GM12878 (cell line): ENCODE measurements at regions not wholly inside any gene's neighbourhood (a gene's known extent, or its start where the extent isn't known, plus 50 kb on each side); places are given as distances from the start of the nearest gene placed in this dataset.

Experiments used
- ATAC-seq: fragments of 200-7000 bp; cut with Tn5 transposase; 3 replicates; pipeline ENCODE4 v1.9.1; 2020; ENCODE audit warnings: mild to moderate bottlenecking, moderate library complexity
- BruUV-seq: library from RNA; stranded (reverse); fragments of 400-500 nt; replicated peaks from 2 replicates; lab custom pipeline; 2021; lab: Mats Ljungman, UMichigan
- CTCF ChIA-PET: fragments of 300-600 bp; sonication (Branson Sonifier 250); formaldehyde crosslinking; extraction: SDS; loops from one replicate; lab custom pipeline; 2021; ENCODE audit warnings: inconsistent platforms; lab: Yijun Ruan, JAX
- POLR2A ChIA-PET: fragments of 350-600 bp; formaldehyde crosslinking; extraction: SDS; loops from one replicate; lab custom pipeline; 2021; ENCODE audit warnings: inconsistent platforms; lab: Charles Lee
- RAD21 ChIA-PET: fragments of 300-600 bp; sonication (Branson Sonifier 250); formaldehyde crosslinking; loops from one replicate; lab custom pipeline; 2023; ENCODE audit warnings: antibody characterized with exemption; ENCODE audit not compliant: unreplicated experiment; lab: Charles Lee
- SMC1A ChIA-PET: fragments of 300-600 bp; sonication (Branson Sonifier 250); formaldehyde crosslinking; loops from one replicate; lab custom pipeline; 2023; ENCODE audit not compliant: unreplicated experiment, uncharacterized antibody; lab: Charles Lee
- DNase-seq: peaks from one replicate; pipeline ENCODE4 v3.0.0-alpha.2; 2011; ENCODE audit warnings: low read depth, low spot score
- FAIRE-seq: peaks from 3 replicates; lab custom pipeline; 2011; peaks lifted over from hg19 to GRCh38; lab: Jason Lieb, UNC
- H2AFZ ChIP-seq: 2 replicates; pipeline ENCODE4 v1.6.0; 2011; ENCODE audit warnings: low read depth, low read length, control low read depth; ENCODE audit not compliant: control insufficient read depth
- H3K27ac ChIP-seq: 2 replicates; pipeline ENCODE4 v1.5.1; 2011; ENCODE audit warnings: control low read depth; ENCODE audit not compliant: control insufficient read depth, insufficient read depth
- H3K27me3 ChIP-seq, 2 experiments: replicated peaks in 1 of 2; 2 replicates each; pipeline versions ENCODE4 v1.6.0 to v1.6.1; 2011; ENCODE audit warnings: low read length in 1 of 2; ENCODE audit not compliant: control insufficient read depth in 2 of 2, insufficient read depth in 2 of 2
- H3K36me3 ChIP-seq, 2 experiments: 2 replicates each; pipeline ENCODE4 v1.5.1; 2011; ENCODE audit warnings: low read length in 1 of 2; ENCODE audit not compliant: control insufficient read depth in 2 of 2, insufficient read depth in 2 of 2
- H3K4me1 ChIP-seq: 2 replicates; pipeline ENCODE4 v1.6.1; 2011; ENCODE audit warnings: mild to moderate bottlenecking, low read length, moderate library complexity, mixed read lengths; ENCODE audit not compliant: control insufficient read depth, insufficient read depth
- H3K4me2 ChIP-seq: 2 replicates; pipeline ENCODE4 v1.6.0; 2011; ENCODE audit warnings: control low read depth; ENCODE audit not compliant: control insufficient read depth, insufficient read depth
- H3K4me3 ChIP-seq: fragments of 200-600 bp; sonication (generic); 2 replicates; pipeline ENCODE4 v1.5.1; 2016
- H3K79me2 ChIP-seq: 2 replicates; pipeline ENCODE4 v1.6.0; 2011; ENCODE audit warnings: low read length; ENCODE audit not compliant: control insufficient read depth, insufficient read depth
- H3K9ac ChIP-seq: 2 replicates; pipeline ENCODE4 v1.8.0; 2011; ENCODE audit warnings: low read length, control low read depth, mixed read lengths; ENCODE audit not compliant: control insufficient read depth, insufficient read depth
- H3K9me3 ChIP-seq: replicated peaks from 3 replicates; pipeline ENCODE4 v1.5.1; 2011; ENCODE audit warnings: mild to moderate bottlenecking, low read length; ENCODE audit not compliant: control insufficient read depth, insufficient read depth
- H4K20me1 ChIP-seq: 2 replicates; pipeline ENCODE4 v1.6.0; 2011; ENCODE audit not compliant: control insufficient read depth, insufficient read depth
- CHD2 ChIP-seq: IDR thresholded peaks from 2 replicates; pipeline ENCODE4 v1.6.1; 2011; ENCODE audit warnings: low read depth, low read length, improper control_type of control experiment, borderline replicate concordance
- EED ChIP-seq: sonication (generic); IDR thresholded peaks from 2 replicates; pipeline ENCODE4 v1.6.1; 2016; ENCODE audit warnings: antibody characterized with exemption, low read depth
- EGR1 ChIP-seq, 2 experiments: IDR thresholded peaks; 1 replicate in 1 of 2; 2 replicates in 1 of 2; pipeline ENCODE4 v1.6.1; 2011 to 2012; ENCODE audit warnings: low read depth in 2 of 2, low read length in 2 of 2, borderline replicate concordance in 1 of 2, mild to moderate bottlenecking in 1 of 2, moderate library complexity in 1 of 2
- EP300 ChIP-seq, 2 experiments: fragments of 150-350 bp in 1 of 2; IDR thresholded peaks; 2 replicates each; pipeline ENCODE4 v1.6.1; 2011 to 2012; ENCODE audit warnings: low read depth in 2 of 2, low read length in 2 of 2, borderline replicate concordance in 1 of 2, improper control_type of control experiment in 1 of 2, inconsistent platforms in 1 of 2; ENCODE audit not compliant: control insufficient read depth in 1 of 2
- GABPA ChIP-seq: IDR thresholded peaks from 2 replicates; pipeline ENCODE4 v1.6.1; 2014; ENCODE audit warnings: antibody characterized with exemption, low read depth, mild to moderate bottlenecking, inconsistent platforms
- IKZF1 ChIP-seq: fragments of 450-650 bp; conservative IDR thresholded peaks from 2 replicates; pipeline ENCODE4 v1.6.1; 2017; ENCODE audit warnings: antibody characterized with exemption, mild to moderate bottlenecking
- IRF4 ChIP-seq: IDR thresholded peaks from 2 replicates; pipeline ENCODE4 v1.6.1; 2011; ENCODE audit warnings: low read depth, low read length
- LARP7 ChIP-seq: fragments of 450-650 bp; IDR thresholded peaks from 2 replicates; pipeline ENCODE4 v1.6.1; 2017; ENCODE audit warnings: mild to moderate bottlenecking
- MYB ChIP-seq: fragments of 150-350 bp; IDR thresholded peaks from 2 replicates; pipeline ENCODE4 v1.6.1; 2014; ENCODE audit warnings: mild to moderate bottlenecking, low read depth, low read length, borderline replicate concordance
- NBN ChIP-seq: fragments of 450-650 bp; IDR thresholded peaks from 2 replicates; pipeline ENCODE4 v1.6.1; 2016
- POLR2AphosphoS5 ChIP-seq: IDR thresholded peaks from 2 replicates; pipeline ENCODE4 v1.6.1; 2011; ENCODE audit warnings: mild to moderate bottlenecking, low read length, inconsistent platforms
- RUNX3 ChIP-seq: IDR thresholded peaks from 2 replicates; pipeline ENCODE4 v1.6.1; 2012; ENCODE audit warnings: low read length, inconsistent platforms
- ZBED1 ChIP-seq: IDR thresholded peaks from 2 replicates; pipeline ENCODE4 v1.6.1; 2016; ENCODE audit warnings: borderline replicate concordance
- WGBS: methylation state at CpG from one replicate; pipeline ENCODE4 v1.1.6; 2016; ENCODE audit warnings: low lambda C conversion rate; ENCODE audit not compliant: insufficient replicate concordance, insufficient coverage; ENCODE audit errors: missing lambda C conversion rate; 5-methylcytosine and 5-hydroxymethylcytosine counted together
- in situ Hi-C: fragments of 300-500 bp; cut with MboI; formaldehyde crosslinking; loops from 9 replicates; pipeline ENCODE4 v1.14.3; 2018; ENCODE audit warnings: mixed read lengths
- intact Hi-C: fragments of 100-400 bp; cut with micrococcal nuclease; formaldehyde crosslinking; loops from one replicate; pipeline ENCODE4 v1.14.2; 2022; ENCODE audit not compliant: unreplicated experiment
- TF ChIP-seq, protein P1 (sequence below): fragments of 450-650 bp; IDR thresholded peaks from 2 replicates; pipeline ENCODE4 v1.6.1; 2017; ENCODE audit warnings: mild to moderate bottlenecking, moderate library complexity
- TF ChIP-seq, protein P2 (sequence below): IDR thresholded peaks from 2 replicates; pipeline ENCODE4 v1.6.1; 2011; ENCODE audit warnings: borderline replicate concordance, low read depth, mild to moderate bottlenecking, moderate library complexity, low read length; ENCODE audit not compliant: insufficient read depth, poor library complexity, severe bottlenecking
- TF ChIP-seq, protein P3 (sequence below): IDR thresholded peaks from 2 replicates; pipeline ENCODE4 v1.6.1; 2012; ENCODE audit warnings: low read length, inconsistent platforms

DNA sequence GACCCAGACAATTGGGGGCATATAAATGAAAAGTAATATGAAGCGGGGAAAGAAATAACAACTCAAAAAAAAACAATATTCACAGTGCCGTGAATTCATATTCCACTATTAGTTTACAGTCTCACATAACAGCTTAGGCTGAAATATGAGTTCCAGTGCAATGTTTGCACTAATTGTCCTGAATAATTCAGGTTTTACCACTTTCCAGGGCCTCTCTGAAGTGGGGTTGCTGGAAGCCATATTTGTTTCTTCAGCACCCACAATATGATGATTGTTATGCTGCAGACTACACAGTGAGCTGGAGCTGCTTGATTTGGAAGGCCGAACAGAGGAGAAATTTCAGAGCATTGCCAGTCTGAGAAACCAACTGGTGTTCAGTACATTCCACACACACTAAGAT lies 894.5 kb upstream of the ACVR2A start:
- Histone ChIP-seq H3K4me3 (no peak overlapping the region), H3K4me1 (no peaks in the 10 kb centered on the region), H3K4me2 (no peak overlapping the region), H3K9me3 (no peaks in the 10 kb centered on the region), H3K27ac (no peak overlapping the region), H4K20me1 (no peaks in the 10 kb centered on the region), H3K9ac (no peak overlapping the region), H3K36me3 (no peaks in the 10 kb centered on the region), H3K27me3 (no peaks in the 10 kb centered on the region; a peak in 1 of 4 replicates), H3K79me2 (no peaks in the 10 kb centered on the region), H2AFZ (no peak overlapping the region)
- intact Hi-C loops = no loop called here
- ChIA-PET RAD21 (no interaction called here), SMC1A (interaction anchor here (0.7 kb wide), 1 partner anchor 181 kb away, joined by 3 read pairs; no protein-coding TSS in a partner anchor), CTCF (interaction anchor here (1.4 kb wide), 1 partner anchor 10 kb away, joined by 4 read pairs; no protein-coding TSS in a partner anchor), POLR2A (no interaction called here)
- in situ Hi-C loops = no loop called here
- DNase-seq (no peak), ATAC-seq (no peak), FAIRE-seq (no peak)
- no TSS peak for BruUV-seq
- 71% methylated on average over 3 of the region's 3 CpGs for WGBS
- no peak for TF ChIP-seq POLR2AphosphoS5
- no peak for TF ChIP-seq CHD2
- TF ChIP-seq, protein P1, sequence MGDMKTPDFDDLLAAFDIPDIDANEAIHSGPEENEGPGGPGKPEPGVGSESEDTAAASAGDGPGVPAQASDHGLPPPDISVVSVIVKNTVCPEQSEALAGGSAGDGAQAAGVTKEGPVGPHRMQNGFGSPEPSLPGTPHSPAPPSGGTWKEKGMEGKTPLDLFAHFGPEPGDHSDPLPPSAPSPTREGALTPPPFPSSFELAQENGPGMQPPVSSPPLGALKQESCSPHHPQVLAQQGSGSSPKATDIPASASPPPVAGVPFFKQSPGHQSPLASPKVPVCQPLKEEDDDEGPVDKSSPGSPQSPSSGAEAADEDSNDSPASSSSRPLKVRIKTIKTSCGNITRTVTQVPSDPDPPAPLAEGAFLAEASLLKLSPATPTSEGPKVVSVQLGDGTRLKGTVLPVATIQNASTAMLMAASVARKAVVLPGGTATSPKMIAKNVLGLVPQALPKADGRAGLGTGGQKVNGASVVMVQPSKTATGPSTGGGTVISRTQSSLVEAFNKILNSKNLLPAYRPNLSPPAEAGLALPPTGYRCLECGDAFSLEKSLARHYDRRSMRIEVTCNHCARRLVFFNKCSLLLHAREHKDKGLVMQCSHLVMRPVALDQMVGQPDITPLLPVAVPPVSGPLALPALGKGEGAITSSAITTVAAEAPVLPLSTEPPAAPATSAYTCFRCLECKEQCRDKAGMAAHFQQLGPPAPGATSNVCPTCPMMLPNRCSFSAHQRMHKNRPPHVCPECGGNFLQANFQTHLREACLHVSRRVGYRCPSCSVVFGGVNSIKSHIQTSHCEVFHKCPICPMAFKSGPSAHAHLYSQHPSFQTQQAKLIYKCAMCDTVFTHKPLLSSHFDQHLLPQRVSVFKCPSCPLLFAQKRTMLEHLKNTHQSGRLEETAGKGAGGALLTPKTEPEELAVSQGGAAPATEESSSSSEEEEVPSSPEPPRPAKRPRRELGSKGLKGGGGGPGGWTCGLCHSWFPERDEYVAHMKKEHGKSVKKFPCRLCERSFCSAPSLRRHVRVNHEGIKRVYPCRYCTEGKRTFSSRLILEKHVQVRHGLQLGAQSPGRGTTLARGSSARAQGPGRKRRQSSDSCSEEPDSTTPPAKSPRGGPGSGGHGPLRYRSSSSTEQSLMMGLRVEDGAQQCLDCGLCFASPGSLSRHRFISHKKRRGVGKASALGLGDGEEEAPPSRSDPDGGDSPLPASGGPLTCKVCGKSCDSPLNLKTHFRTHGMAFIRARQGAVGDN = no peak
- no peak for TF ChIP-seq IRF4
- TF ChIP-seq, protein P2, sequence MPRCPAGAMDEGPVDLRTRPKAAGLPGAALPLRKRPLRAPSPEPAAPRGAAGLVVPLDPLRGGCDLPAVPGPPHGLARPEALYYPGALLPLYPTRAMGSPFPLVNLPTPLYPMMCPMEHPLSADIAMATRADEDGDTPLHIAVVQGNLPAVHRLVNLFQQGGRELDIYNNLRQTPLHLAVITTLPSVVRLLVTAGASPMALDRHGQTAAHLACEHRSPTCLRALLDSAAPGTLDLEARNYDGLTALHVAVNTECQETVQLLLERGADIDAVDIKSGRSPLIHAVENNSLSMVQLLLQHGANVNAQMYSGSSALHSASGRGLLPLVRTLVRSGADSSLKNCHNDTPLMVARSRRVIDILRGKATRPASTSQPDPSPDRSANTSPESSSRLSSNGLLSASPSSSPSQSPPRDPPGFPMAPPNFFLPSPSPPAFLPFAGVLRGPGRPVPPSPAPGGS = no peak
- TF ChIP-seq EED = no peak
- no peak for TF ChIP-seq EGR1 (IDR thresholded peaks at IDR 0.05; ENCODE audit: borderline replicate concordance in 1 of 2, low read depth in 2 of 2, low read length in 2 of 2)
- no peak for TF ChIP-seq EP300 (IDR thresholded peaks at IDR 0.05; ENCODE audit: borderline replicate concordance in 1 of 2, control insufficient read depth in 1 of 2, low read depth in 2 of 2, low read length in 2 of 2)
- no peak for TF ChIP-seq ZBED1
- TF ChIP-seq GABPA = no peak
- TF ChIP-seq, protein P3, sequence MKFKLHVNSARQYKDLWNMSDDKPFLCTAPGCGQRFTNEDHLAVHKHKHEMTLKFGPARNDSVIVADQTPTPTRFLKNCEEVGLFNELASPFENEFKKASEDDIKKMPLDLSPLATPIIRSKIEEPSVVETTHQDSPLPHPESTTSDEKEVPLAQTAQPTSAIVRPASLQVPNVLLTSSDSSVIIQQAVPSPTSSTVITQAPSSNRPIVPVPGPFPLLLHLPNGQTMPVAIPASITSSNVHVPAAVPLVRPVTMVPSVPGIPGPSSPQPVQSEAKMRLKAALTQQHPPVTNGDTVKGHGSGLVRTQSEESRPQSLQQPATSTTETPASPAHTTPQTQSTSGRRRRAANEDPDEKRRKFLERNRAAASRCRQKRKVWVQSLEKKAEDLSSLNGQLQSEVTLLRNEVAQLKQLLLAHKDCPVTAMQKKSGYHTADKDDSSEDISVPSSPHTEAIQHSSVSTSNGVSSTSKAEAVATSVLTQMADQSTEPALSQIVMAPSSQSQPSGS = no peak
- no peak for TF ChIP-seq NBN
- TF ChIP-seq LARP7 = no peak
- no peak for TF ChIP-seq MYB
- TF ChIP-seq IKZF1 = no peak
- no peak for TF ChIP-seq RUNX3
